AG04450 (cell line): ENCODE measurements at regions not wholly inside any gene's neighbourhood (a gene's known extent, or its start where the extent isn't known, plus 50 kb on each side); places are given as distances from the start of the nearest gene placed in this dataset.
"Not testable (repeated sequence)": the region's sequence is repeated elsewhere in the genome, so short reads cannot be mapped to it uniquely, and the experiment has no call there.

Experiments
- CTCF ChIA-PET: fragments of 300-600, 350-600 bp; formaldehyde crosslinking; extraction: SDS; loops from one replicate; lab custom pipeline; 2022; ENCODE audit warnings: antibody characterized with exemption, inconsistent platforms; lab: Charles Lee
- POLR2A ChIA-PET: fragments of 350-600 bp; formaldehyde crosslinking; extraction: SDS; loops from one replicate; lab custom pipeline; 2021; ENCODE audit warnings: antibody characterized with exemption, inconsistent platforms; lab: Yijun Ruan, JAX
- DNase-seq: peaks from one replicate; pipeline ENCODE4 v3.0.0-alpha.2; 2011; ENCODE audit warnings: low read depth, low spot score
- H3K27ac ChIP-seq: one replicate; pipeline ENCODE4 v1.5.1; 2012; ENCODE audit warnings: low read depth, low read length, control low read depth
- H3K27me3 ChIP-seq: one replicate; pipeline ENCODE4 v1.6.0; 2012; ENCODE audit warnings: low read length; ENCODE audit not compliant: control insufficient read depth, insufficient read depth
- H3K4me3 ChIP-seq: 2 replicates; pipeline ENCODE4 v1.5.1; 2011; ENCODE audit warnings: mild to moderate bottlenecking, low read depth, low read length, control low read depth
- H3K9me3 ChIP-seq: 2 replicates; pipeline ENCODE4 v1.5.1; 2012; ENCODE audit warnings: low read length; ENCODE audit not compliant: control insufficient read depth, insufficient read depth
- TF ChIP-seq, protein P1 (sequence below): IDR thresholded peaks from 2 replicates; pipeline ENCODE4 v1.5.1; 2011; ENCODE audit warnings: low read depth, low read length, control low read depth, inconsistent platforms

DNA sequence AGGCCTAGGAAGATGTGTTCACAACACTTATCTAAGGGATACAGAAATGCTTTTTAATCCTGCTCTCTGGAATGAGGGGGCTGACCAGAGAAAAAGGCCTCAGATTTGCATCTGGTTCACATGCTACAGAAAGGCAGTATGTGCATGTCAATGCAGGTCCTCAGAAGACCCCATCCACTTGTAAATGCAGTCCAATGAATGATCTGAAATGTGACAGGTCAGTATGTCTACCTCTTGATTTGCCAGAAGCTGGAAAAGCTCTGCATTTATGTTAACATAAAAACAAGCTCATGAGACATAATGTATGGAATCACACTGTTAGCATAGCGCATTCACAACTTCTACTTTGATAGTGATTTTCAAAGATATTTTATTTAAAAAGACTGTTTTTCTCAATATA, 367.4 kb upstream of the CHORDC1 start:
- H3K4me3 ChIP-seq, result no peak overlapping the region
- no peaks in the 10 kb centered on the region for H3K27me3 ChIP-seq
- H3K27ac ChIP-seq, result no peak overlapping the region
- TF ChIP-seq, protein P1, sequence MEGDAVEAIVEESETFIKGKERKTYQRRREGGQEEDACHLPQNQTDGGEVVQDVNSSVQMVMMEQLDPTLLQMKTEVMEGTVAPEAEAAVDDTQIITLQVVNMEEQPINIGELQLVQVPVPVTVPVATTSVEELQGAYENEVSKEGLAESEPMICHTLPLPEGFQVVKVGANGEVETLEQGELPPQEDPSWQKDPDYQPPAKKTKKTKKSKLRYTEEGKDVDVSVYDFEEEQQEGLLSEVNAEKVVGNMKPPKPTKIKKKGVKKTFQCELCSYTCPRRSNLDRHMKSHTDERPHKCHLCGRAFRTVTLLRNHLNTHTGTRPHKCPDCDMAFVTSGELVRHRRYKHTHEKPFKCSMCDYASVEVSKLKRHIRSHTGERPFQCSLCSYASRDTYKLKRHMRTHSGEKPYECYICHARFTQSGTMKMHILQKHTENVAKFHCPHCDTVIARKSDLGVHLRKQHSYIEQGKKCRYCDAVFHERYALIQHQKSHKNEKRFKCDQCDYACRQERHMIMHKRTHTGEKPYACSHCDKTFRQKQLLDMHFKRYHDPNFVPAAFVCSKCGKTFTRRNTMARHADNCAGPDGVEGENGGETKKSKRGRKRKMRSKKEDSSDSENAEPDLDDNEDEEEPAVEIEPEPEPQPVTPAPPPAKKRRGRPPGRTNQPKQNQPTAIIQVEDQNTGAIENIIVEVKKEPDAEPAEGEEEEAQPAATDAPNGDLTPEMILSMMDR, result no peak
- no peaks in the 10 kb centered on the region; the same call in 1 of the 2 replicates for H3K9me3 ChIP-seq
- CTCF ChIA-PET, result interaction anchor here (0.6 kb wide), 1 partner anchor 510 kb away, joined by 6 read pairs; no protein-coding TSS in a partner anchor
- POLR2A ChIA-PET, result no interaction called here
- no peak for DNase-seq

- no peak overlapping the region for H3K4me3 ChIP-seq
- ChIA-PET POLR2A (no interaction called here), CTCF (no interaction called here)
- H3K9me3 ChIP-seq, result no peaks in the 10 kb centered on the region; the same call in 1 of the 2 replicates
- no peak for DNase-seq
- no peak overlapping the region for H3K27ac ChIP-seq
- H3K27me3 ChIP-seq, result no peaks in the 10 kb centered on the region
- TF ChIP-seq, protein P1, result no peak
Measured at GRCh38 chr11:90589735-90590134, 366.9 kb upstream of the CHORDC1 start.

DNA sequence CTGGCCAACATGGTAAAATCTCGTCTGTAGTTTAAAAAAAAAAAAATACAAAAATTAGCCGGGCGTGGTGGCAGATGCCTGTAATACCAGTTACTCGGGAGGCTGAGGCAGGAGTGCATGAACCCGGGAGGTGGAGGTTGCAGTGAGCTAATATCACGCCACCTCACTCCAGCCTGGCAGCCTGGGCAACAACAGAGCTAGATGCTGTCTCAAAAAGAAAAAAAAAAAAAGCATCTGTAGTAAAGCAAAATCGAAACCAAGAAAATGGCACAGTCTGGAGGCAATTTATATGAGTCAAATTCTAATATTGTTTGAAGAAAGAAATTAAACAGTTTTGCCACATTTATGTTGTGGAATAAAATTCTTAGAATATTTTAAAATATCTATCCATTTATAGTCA, 365.0 kb upstream of the CHORDC1 start:
- POLR2A ChIA-PET, result no interaction called here
- DNase-seq, result no peak
- no peak overlapping the region for H3K4me3 ChIP-seq
- TF ChIP-seq, protein P1, result no peak
- H3K27me3 ChIP-seq, result no peaks in the 10 kb centered on the region
- peaks cover 6% of the 10 kb centered on the region for H3K9me3 ChIP-seq
- CTCF ChIA-PET, result interaction anchor here (0.7 kb wide), 1 partner anchor 778 kb away, joined by 3 read pairs; no protein-coding TSS in a partner anchor
- H3K27ac ChIP-seq, result no peak overlapping the region

DNA sequence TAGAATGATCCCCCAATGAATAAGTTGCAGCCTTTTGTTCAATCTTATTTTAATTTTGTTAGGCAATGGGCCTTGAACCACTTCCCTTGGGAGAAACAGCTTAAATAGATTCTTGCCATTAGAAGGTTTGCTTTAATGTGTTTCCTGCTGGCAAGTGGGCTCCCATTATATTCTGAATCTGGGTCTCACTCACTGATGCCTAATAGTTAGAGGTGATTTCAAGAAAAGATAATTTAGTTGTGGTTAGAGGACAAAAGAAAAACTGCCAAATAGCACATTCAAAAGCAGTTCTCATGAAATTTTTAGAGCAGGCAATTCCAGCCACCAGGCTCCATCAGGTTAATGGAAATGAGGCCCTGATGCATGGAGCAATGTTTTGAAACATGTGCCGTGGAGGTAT, 362.6 kb upstream of the CHORDC1 start:
- Histone ChIP-seq H3K27me3 (no peaks in the 10 kb centered on the region), H3K9me3 (peaks cover 10% of the 10 kb centered on the region), H3K27ac (no peak overlapping the region), H3K4me3 (no peak overlapping the region)
- no peak for DNase-seq
- ChIA-PET POLR2A (no interaction called here), CTCF (no interaction called here)
- TF ChIP-seq, protein P1, result no peak

GRCh38 chr11:90582999-90583398, 360.1 kb upstream of the CHORDC1 start:
- CTCF ChIA-PET, DNase-seq, POLR2A ChIA-PET, H3K9me3 ChIP-seq, H3K27me3 ChIP-seq, H3K27ac ChIP-seq, H3K4me3 ChIP-seq: not testable (repeated sequence)
